NCI-H524 (cell line): ENCODE measurements at regions not wholly inside any gene's neighbourhood (a gene's known extent, or its start where the extent isn't known, plus 50 kb on each side); places are given as distances from the start of the nearest gene placed in this dataset.
A peak's percentile ranks its signal among the peaks of the same experiment; 100 is the strongest.
"Not testable (repeated sequence)": the region's sequence is repeated elsewhere in the genome, so short reads cannot be mapped to it uniquely, and the experiment has no call there.

Experiments
- DNase-seq, 2 experiments: peaks; one replicate each; lab custom pipeline; 2025; lab: John Stamatoyannopoulos, UW

DNA sequence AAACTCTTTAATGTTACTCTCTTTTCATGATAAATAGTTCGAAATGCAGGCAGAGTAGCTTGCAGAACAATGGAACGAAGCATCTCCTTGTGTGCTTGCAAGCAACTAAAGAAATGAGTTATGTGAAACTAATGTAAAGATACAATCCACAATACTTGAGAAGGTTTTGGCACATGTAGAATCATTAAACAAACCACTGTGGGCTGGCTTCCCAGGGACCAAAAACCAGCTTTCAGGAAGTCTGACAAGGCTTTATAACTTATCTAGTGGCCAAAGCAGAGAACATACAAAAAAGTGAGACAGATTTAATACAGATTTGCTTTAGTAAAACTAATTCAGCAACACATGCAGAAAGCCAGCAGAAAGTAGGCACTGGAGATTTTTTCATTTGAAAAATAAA is 1673.8 kb upstream of the AGA start:
- no peak for DNase-seq

DNA sequence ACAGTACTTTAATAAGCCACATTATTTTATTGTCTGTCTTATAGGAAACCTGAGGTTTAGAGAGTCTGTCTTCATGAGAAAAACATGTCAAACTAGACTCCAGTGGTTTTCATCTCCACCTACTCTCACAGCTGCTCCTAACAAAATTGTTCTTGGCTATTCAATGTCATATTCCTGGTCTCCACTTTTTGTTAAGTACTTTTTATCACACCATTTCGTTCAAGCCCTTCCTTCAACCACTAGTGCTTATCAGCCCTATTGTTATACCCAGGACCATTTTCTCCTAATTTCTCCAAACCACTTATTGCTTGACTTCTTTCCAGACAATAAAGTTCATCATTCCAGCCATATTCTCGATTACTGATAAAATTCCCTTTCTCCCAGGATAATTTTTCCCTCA is 1674.3 kb upstream of the AGA start:
- no peak for DNase-seq

DNA sequence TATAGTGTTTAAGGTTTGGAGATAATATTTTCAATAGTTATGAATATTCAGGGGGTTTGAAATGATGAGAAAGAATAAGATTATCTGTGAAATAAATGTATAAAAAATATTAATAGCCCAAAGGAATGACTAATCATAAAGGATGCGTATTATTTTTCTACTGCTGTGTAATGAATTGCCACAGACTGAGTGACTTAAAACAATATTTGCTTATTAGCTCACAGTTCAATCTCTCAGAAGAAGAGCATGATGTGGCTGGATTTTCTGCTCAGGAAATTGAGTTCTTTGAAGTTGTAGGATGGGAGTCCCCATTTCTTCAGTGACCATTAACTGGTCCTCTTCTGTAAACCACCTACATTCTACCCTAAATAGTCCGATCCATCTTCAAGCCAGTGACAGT is 1680.8 kb upstream of the AGA start:
- no peak for DNase-seq

DNA sequence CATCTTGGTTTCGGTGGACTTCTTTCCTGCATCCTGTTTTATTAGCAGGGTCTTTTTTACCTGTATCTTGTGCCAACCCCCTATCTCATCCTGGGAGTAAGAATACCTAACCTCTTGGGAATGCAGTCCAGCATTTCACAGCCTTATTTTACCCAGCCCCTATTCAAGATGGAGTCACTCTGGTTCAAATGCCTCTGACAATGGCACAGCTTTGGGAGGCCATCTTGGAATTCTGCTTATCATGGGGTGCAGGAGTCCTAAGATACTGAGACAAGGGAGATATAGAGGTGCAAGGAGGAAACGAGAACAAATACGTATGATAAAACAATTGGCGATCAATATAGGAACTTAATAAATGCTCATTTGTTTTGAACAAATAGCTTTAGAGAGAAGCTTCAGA is 1682.2 kb upstream of the AGA start:
- DNase-seq: no peak

DNA sequence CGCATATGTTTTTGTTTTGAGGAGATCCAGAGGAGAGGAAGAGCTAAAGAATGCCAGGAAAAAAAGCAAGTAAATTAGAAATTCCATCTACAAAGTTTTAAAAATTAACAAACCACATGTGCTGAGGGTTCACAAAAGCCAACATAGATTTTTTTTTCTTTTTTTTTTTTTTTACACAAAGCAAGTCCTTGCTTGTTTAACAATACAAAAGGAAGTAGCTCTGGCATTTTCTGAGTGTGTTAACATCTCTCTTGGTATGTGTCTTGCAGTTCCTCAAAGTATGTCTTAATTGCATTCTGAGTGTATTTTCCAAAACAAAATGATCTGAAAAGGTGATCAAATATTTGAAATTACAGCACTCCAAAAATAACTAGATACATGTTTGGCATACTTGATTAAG is 1682.7 kb upstream of the AGA start:
- DNase-seq: no peak

DNA sequence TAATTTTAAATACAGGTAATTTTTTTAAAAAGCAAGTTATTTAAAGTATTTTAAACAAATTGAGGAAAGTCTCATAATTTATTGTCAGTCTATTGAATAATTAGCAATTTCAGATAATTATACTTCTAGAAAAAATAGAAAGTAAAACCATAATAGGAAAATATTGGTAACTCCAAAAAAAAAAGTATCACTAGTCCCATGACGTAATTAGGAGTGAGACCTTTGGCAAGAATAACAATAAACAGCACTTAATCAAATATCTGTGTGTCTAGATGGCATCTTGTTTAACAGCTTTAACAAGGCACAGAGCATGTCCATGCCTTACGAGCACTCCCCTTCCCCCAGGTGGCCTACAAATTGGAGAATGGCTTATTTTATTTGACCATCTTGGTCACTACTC is 1683.6 kb upstream of the AGA start:
- no peak for DNase-seq

DNA sequence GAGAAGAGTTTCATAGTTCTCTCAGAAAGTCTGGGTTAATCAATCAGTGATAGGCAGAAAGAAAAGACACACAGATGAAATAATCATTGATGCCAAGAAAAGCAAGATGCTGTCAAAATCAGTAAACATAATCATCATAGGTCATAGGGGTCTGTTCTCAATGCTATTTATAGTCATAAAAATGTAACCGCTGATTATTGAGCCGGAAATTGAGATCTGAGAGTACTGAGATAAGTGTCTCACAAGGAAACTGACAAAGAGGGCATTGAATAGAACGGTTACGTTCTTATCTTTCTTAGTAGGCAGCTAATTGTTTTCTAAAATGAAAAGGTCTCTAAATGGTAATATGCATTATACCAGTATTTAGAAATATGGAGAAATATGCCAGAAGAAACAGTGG is 1686.1 kb upstream of the AGA start:
- no peak for DNase-seq

DNA sequence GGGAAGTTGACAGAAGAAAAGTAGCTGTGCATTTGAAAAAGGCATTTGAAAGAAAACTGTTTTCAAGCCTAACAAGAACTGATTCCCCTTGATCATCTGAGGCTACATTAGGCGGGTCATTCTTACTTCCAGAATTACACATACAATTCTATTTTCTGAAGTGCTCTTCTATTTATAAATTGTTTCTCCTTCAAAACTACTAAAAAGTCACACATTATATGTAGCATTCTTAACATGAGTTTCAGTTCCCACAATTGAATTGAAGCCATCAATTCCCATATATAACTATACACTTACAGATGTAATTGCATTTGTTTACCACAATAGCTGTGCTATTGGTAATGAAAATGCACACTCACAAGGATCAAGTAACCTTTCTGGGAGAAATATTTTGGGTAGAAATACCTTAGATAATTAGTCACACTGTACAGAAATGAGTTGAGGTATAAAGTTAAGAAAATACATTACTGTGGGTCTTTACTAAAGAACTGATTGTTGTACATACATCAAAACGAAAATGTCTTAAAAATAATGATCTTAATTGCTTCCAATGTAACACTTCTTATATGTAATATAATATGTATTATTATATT is 1688.0 kb upstream of the AGA start:
- no peak for DNase-seq

DNA sequence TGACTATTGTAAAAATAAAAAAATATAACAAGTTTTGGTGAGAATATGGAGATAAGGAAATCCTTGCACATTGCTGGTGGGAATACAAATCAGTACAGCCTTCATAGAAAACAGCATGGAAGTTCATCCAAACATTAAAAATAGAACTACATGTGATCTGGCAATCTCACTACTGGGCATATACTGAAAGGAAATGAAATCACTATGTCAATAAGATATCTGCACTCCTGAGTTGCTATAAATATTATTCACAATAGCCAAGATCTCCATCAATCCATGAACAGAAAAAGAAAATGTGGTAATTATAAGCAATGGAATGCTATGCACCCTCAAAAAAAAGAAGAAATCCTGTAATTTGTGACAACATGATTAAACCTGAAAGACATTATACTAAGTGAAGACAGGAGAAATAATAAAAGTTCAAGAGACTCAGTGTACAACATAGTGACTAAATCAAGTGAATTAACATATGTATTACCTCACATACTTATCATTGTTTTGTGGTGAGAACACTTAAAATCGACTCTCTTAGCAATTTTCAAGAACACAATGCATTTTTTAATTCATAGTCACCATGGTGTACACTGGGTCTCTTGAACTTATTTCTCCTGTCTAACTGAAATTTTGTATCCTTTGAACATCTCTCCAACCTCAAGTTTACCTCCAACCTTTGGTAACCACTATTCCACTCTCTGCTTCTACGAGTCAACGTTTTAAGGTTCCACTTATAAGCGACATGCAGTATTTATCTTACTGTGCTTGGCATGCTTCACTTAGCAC is 1703.7 kb upstream of the AGA start:
- DNase-seq: no peak

DNA sequence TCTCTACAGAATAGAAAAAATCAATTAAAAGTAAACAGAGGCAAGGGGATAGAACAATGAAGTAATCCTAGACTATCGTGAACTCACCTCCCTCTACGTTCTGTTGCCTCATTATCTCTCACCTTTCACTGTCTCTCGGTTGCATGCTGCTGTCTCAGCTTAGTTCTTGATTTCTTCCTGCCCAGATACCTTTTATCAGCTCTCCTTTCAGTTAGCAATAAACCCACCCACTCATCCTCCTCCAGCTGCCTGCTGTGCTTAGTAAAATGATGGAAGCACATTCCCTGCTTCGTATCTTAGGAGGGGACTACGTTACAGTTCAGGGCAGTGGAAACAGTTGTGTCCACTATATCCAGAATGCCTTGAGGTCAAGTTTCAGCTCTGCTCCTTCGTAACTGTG is 1709.5 kb upstream of the AGA start:
- DNase-seq: no peak

DNA sequence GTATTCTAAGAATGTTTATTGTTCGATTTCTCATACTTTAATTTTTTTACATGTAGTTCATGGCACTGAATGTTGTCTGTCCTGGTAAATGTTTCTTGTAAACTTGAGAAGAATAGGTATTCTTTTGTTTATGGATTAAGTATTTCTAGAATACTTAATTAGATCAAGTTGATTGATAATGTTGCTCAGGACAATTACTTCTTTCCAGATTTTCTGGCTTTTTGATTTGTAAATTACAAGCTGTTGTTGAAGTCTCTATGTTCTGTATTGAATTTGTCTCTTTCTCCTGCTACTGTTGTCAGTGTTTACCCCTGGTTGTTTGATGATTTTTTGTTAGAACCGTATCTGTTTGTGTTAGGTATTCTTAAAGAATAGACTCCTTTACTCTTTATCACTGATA is 1720.9 kb upstream of the AGA start:
- no peak for DNase-seq

DNA sequence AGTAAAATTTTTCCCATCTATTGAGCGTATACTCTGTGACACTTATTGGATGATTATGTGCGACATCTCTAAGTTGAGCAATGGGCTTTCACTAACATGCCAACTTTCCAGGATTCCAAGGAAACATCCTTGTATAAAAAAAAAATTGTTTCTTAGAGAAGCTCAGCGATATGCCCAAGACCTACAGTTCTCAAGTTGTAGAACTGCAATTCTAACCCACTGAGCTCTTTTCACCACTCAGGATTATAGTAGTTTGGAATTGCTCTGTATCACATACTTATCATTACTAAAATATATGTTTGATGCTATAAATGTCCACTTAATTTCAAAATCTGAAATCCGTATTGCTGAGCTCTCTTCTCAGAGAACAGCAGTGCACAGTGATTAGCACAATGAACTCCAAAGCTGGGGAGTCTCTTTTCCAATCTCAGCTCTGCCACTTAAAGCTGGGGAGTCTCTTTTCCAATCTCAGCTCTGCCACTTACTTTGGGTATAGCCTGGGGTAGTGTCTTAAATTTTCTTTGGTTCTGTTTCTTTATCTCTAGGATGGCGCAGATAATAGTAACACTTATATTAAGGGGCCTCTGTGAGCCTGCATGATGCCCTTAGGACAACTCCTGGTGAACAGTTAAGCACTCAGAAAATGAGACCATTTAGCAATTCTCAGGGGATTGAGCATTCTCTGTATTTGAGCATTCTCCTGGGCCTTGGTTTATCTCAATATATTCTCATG is 1722.2 kb upstream of the AGA start:
- no peak for DNase-seq

DNA sequence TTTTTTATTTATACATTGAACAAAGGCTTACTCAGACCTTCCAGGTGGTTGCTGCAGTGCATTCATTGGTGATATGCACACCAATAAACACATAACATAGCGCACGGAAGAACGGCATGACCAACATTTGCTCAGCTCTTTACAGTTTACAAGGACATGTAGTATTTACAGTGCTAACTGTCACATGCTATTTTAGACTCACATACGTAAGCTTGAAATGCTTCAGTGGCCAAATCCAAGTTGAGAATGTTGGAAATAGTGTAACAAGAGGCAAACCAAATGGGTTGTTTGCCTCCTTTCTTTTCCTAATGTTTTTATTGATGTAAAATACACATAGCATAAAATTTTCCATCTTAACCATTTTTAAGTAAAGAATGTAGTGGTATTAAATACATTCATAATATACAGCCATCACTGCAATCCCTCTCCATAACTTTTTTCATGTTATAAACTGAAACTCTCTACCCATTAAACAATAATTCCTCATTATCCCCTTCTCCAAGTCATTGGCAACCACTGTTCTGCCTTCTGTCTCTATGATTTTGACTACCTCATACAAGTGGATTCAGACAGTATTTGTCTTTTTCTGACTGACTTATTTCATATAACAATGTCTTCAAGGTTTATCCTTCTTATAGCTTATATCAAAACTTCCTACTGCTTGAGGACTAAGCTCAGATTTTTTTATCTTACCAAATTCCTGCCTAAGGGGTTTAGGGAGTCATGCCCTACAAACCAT is 1722.9 kb upstream of the AGA start:
- no peak for DNase-seq

DNA sequence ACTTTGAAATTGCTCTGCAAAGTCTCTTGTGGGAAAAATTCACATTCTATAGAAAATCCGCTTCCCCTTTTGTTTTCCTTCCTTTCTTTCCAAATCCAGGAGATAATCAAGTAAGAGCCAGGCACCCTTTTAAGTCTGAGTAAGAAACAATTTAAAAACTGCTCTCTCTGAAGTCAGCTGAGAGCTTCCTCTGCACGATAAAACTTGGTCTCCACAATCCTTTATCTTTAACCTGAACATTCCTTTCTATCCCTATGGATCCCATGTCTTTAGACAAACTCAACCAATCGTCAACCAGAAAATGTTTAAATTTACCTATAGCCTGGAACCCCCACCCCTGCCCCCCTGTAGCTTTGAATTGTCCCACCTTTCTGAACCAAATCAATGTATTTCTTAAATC is 1723.6 kb upstream of the AGA start:
- DNase-seq: no peak

DNA sequence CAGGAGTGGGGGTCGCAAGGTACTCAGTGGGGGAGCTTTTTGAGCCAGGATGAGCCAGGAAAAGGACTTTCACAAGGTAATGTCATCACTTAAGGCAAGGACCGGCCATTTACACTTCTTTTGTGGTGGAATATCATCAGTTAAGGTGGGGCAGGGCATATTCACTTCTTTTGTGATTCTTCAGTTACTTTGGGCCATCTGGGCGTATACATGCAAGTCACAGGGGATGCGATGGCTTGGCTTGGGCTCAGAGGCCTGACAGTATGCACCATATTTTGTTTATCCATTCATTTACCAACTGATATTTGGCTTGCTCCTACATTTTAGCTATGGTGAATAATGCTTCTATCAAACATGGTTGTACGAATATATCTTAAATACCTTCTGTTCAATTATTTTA is 1728.1 kb upstream of the AGA start:
- not testable (repeated sequence) for DNase-seq

DNA sequence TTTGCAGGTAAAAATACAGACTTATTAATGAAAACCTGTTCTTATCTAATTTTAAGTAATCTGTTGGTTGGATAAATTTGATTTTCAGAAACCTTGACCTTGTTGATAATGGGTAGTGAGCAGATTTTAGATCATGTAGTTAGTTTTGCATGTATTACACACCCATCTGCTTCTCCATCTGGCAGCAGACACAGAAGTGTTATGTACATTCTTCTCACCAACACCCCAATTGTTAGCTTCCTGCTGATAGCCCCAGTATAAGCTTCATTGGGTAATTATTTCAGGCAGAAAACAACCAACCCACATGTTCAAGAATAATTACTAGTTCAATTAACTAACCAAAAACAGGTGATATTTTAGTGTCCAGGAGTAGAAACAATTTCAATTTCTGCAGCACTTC is 1740.5 kb upstream of the AGA start:
- DNase-seq: peak; percentile 39 to 83

DNA sequence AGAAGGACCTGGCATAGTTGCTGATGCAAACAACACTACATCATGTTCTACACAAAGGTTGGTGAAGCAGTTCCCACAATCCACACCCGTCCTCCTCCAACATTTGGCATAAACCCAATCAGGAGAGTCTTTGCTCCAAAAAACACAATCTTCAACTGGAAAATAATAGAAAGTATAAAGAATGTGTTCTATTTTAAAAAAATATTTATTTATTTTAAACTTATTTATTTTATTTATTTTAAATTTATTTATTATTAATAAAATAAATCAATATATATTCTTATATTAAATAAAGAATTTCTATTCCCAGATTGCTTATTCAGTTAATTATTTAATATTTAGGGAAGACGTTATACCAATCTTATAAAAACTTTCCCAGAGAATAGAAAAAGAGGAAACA is 1753.7 kb upstream of the AGA start:
- no peak for DNase-seq

DNA sequence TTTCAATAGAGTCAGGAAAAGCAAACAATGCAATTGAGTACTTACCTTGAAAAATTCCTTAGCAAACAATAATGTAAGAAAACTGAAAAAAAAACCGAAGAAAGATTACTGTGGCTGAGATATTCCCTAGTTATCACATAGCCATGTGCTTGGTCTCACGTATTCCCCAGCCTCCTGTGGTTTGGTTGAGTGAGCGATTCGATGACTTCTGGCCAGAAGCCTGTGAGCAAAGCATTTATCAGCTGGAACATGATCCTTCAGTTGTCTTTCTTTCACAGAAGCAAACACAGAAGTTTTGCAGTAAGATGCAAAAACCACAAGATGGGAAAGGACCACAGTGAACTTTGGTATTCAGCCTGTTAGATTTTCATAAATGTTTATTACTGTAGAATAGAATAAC is 1754.3 kb upstream of the AGA start:
- DNase-seq: no peak

DNA sequence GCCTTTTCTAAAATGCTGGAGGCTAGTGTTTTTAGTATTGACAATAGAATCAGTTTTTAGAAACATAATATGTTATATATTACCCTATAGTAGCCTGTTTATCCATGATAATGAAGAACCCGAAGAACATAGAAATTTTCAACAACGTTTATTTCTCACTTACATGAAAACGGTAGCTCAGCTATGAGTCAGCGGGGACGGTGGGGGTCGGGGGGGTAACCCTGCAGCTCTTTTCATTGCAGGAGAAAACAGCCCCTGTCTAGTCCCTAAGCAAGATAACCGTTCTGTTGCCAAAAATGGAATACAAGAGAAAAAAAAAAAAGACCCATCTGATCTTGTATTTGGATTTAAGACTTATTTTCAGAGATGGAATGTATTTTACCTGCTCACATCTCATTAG is 1758.4 kb upstream of the AGA start:
- DNase-seq: no peak

DNA sequence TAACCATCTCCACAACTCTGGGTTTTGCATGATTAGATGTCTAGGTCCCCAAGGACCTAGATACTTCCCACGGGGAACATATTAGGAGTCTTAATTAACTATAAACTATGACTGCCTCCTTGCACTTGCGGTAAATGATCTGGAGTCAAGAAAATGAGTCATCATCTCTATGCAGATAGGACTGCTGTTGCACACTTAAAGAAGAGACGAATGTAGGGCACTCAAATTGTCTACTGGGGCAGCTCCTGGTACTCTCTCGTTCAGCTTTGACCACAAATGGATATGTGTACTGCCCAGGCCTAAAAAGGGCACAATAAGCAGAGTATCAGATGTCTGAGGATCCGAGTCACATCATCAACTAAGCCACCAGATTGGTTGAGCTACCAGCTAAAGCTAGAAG is 1783.4 kb upstream of the AGA start:
- DNase-seq: no peak

DNA sequence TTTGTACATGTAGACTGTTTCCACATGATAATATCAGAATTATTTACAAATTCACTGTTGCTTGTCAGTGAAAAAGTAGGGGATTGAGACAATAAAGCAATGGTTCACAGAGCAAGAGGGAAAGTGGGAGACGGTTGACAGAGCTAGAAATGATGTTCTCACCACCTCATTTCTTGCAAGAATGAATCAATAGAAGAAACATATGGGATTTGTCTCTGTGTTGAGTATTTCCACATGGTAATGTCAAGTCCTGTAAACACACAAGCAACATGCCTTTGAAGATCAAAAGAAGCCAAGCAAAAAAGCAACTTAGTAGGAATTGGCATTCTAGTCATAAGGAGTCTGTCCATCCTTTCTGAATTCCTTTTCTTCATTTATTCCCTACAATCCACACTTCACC is 1806.6 kb upstream of the AGA start:
- DNase-seq: no peak

DNA sequence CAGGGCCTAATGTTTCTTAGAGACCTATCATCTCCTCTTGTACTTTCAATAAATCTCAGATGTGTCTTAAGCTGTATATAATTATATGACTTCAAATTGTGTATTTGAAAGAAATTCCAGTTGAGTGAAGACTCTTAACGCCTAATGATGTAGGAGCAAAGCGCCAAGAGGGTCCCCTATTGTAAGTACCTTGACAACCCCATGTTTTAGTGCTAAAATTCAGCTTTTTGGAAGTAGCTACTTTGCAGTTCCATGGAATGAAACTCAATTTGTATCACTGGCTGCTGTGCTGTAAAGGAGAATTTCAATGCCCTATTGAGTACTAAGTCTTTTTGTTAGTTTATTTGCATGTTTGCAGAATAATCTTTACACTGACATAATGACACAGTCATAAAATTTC is 1826.6 kb upstream of the AGA start:
- DNase-seq: no peak

DNA sequence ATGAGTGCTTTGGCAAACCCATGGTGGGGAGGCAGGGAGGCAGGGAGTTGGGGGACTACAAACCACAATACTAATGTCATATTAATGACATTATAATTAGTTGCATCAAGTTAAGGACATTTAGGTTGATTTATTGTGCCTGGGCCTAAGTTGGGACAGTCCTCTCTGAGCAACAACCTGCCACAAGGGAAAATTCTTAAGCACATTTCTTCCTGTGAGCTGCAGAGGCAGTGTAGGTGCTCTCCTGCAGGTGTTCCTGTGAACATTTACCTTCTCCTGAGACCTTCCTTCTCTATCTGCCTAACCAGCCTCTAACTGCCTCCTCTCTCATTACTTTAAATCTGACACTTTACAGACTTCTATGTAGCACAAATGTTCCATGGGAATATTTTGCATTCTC is 1830.0 kb upstream of the AGA start:
- DNase-seq: no peak
